Neural progenitor cell (in vitro differentiated cells): ENCODE measurements at regions not wholly inside any gene's neighbourhood (a gene's known extent, or its start where the extent isn't known, plus 50 kb on each side); places are given as distances from the start of the nearest gene placed in this dataset.

Source experiments
- CTCF ChIP-seq: fragments of 200-600 bp; sonication (generic); IDR thresholded peaks from 2 replicates; pipeline ENCODE4 v1.5.1; 2017; ENCODE audit warnings: antibody characterized with exemption, mild to moderate bottlenecking
- EZH2 ChIP-seq: fragments of 200-600 bp; sonication (generic); IDR thresholded peaks from 2 replicates; pipeline ENCODE4 v1.6.1; 2017; ENCODE audit warnings: antibody characterized with exemption, mild to moderate bottlenecking, moderate library complexity

DNA sequence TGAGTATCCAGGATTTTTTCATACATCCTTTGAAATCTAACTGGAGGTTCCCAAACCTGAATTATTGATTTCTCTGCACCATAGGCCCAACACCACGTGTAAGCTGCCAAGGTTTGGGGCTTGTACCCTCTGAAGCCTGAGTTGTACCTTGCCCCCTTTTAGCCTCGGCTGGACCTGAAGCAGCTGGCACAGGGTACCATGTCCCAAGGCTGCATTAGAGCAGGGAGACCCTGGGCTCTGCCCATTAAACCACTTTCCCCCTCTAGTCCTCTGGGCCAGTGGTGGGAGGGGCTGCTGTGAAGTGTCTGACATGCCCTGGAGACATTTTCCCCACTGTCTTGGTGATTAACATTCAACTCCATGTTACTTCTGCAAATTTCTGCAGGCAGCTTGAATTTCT lies 532.9 kb upstream of the NUDT12 start:
- TF ChIP-seq EZH2 (no peak), CTCF (no peak)
